HepG2 (cell line): ENCODE measurements at regions not wholly inside any gene's neighbourhood (a gene's known extent, or its start where the extent isn't known, plus 50 kb on each side); places are given as distances from the start of the nearest gene placed in this dataset.

Experiments
- CREBL2 ChIP-seq: sonication (generic); formaldehyde crosslinking; IDR thresholded peaks from 2 replicates; pipeline ENCODE4 v1.8.1; 2023; ENCODE audit warnings: missing genetic modification reagents, mild to moderate bottlenecking, borderline replicate concordance
- EED ChIP-seq: sonication (generic); formaldehyde crosslinking; IDR thresholded peaks from 2 replicates; pipeline ENCODE4 v1.5.0; 2020; ENCODE audit warnings: mild to moderate bottlenecking, missing genetic modification reagents
- PHB2 ChIP-seq: fragments of 450-650 bp; IDR thresholded peaks from 2 replicates; pipeline ENCODE4 v1.6.1; 2018; ENCODE audit not compliant: partially characterized antibody
- PREB ChIP-seq: sonication (generic); formaldehyde crosslinking; IDR thresholded peaks from 2 replicates; pipeline ENCODE4 v1.4.0; 2020; ENCODE audit warnings: missing genetic modification reagents
- RBM22 ChIP-seq: fragments of 200-400 bp; formaldehyde crosslinking; optimal IDR thresholded peaks from 2 replicates; pipeline ENCODE3; 2017; ENCODE audit warnings: mild to moderate bottlenecking, low read length, moderate library complexity
- RERE ChIP-seq: IDR thresholded peaks from 2 replicates; pipeline ENCODE4 v1.6.1; 2016; ENCODE audit warnings: low read depth, missing genetic modification reagents, missing compliant biosample characterization
- RXRA ChIP-seq: sonication (generic); formaldehyde crosslinking; IDR thresholded peaks from 2 replicates; pipeline ENCODE4 v1.5.1; 2020; ENCODE audit warnings: missing genetic modification reagents
- SALL1 ChIP-seq: sonication (generic); formaldehyde crosslinking; IDR thresholded peaks from 2 replicates; pipeline ENCODE4 v1.8.0; 2022; ENCODE audit warnings: mild to moderate bottlenecking, missing genetic modification reagents
- SRY ChIP-seq: sonication (generic); formaldehyde crosslinking; IDR thresholded peaks from 2 replicates; pipeline ENCODE4 v1.8.0; 2022; ENCODE audit warnings: mild to moderate bottlenecking, missing genetic modification reagents
- TAF15 ChIP-seq: fragments of 200-400 bp; formaldehyde crosslinking; IDR thresholded peaks from one replicate; pipeline ENCODE4 v1.6.1; 2018; ENCODE audit warnings: mild to moderate bottlenecking, low read depth, low read length; ENCODE audit not compliant: poor library complexity, severe bottlenecking
- TBX2 ChIP-seq: sonication (generic); formaldehyde crosslinking; IDR thresholded peaks from 2 replicates; pipeline ENCODE4 v1.5.0; 2020; ENCODE audit warnings: missing genetic modification reagents, mild to moderate bottlenecking, borderline replicate concordance
- ZNF138 ChIP-seq: sonication (generic); formaldehyde crosslinking; IDR thresholded peaks from 2 replicates; pipeline ENCODE4 v1.5.0; 2020; ENCODE audit warnings: mild to moderate bottlenecking, low read depth, missing genetic modification reagents
- ZNF431 ChIP-seq: sonication (generic); formaldehyde crosslinking; IDR thresholded peaks from 2 replicates; pipeline ENCODE4 v1.9.0; 2022; ENCODE audit warnings: missing genetic modification reagents, low read depth, mild to moderate bottlenecking, borderline replicate concordance
- ZNF468 ChIP-seq: sonication (generic); formaldehyde crosslinking; IDR thresholded peaks from 2 replicates; pipeline ENCODE4 v1.8.0; 2022; ENCODE audit warnings: mild to moderate bottlenecking, moderate library complexity, missing genetic modification reagents
- ZNF558 ChIP-seq: sonication (generic); formaldehyde crosslinking; IDR thresholded peaks from 2 replicates; pipeline ENCODE4 v1.9.0; 2022; ENCODE audit warnings: mild to moderate bottlenecking, missing genetic modification reagents, borderline replicate concordance
- ZNF75D ChIP-seq: sonication (generic); formaldehyde crosslinking; IDR thresholded peaks from 2 replicates; pipeline ENCODE4 v1.8.1; 2023; ENCODE audit warnings: missing genetic modification reagents, mild to moderate bottlenecking, borderline replicate concordance
- TF ChIP-seq, protein P1 (sequence below): sonication (generic); formaldehyde crosslinking; conservative IDR thresholded peaks from 2 replicates; pipeline ENCODE4 v1.4.0; 2020; ENCODE audit warnings: missing genetic modification reagents
- TF ChIP-seq, protein P2 (sequence below): IDR thresholded peaks from 2 replicates; pipeline ENCODE4 v1.6.1; 2016; ENCODE audit warnings: low read depth, borderline replicate concordance
- TF ChIP-seq, protein P3 (sequence below): sonication (generic); formaldehyde crosslinking; IDR thresholded peaks from 2 replicates; pipeline ENCODE4 v1.8.0; 2022; ENCODE audit warnings: mild to moderate bottlenecking, missing genetic modification reagents, moderate library complexity

DNA sequence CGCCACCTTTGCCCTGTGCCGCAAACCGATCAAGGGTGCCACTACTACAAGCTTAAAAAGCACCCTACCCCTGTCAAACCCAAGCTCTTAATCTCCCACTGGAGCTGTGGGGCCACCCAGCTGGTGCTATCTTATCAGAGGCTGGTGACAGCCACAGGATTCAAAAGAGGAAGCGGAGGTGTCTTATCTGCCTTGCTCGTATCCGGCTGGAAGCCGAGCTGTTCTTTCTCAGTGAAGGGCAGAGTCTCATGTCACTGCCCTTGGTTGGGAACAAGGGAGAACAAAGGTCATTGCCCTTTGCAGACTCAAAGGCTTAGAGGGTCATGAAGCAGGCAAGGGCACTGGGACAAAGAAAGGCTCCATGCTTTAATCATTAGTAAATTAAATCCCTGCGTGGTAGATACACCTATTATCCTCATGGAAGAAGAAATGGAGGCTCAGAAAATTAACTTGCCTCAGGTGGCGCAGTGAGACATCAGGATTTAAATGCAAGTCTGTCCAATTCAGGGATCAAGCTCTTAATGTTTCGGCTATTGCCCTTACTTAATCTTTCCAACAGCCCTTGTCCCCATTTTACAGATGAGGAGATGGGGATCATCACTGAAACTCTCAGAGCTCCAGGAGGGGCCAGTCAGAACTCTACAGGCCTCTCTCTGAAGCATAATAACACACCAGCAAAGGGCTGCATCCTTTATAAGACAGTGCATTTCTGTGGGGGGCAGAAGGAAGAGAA is 360.0 kb upstream of the PROK2 start (continued):
- no peak for TF ChIP-seq PREB (CRISPR knock-in tag)
- 0 out of 2 replicates have a peak, but pooled peaks have one; percentile 23 for TF ChIP-seq SRY (CRISPR knock-in tag)
- TF ChIP-seq EED, result no peak
- no peak; the same call in 1 of the 2 replicates for TF ChIP-seq ZNF431 (CRISPR knock-in tag)
- peak; percentile 88; the same call in 1 of the 2 replicates for TF ChIP-seq TBX2 (CRISPR knock-in tag)
- TF ChIP-seq RXRA (CRISPR knock-in tag), result peak; percentile 89
- no peak for TF ChIP-seq ZNF558 (CRISPR knock-in tag)
- TF ChIP-seq RBM22, result no peak
- TF ChIP-seq, protein P1, sequence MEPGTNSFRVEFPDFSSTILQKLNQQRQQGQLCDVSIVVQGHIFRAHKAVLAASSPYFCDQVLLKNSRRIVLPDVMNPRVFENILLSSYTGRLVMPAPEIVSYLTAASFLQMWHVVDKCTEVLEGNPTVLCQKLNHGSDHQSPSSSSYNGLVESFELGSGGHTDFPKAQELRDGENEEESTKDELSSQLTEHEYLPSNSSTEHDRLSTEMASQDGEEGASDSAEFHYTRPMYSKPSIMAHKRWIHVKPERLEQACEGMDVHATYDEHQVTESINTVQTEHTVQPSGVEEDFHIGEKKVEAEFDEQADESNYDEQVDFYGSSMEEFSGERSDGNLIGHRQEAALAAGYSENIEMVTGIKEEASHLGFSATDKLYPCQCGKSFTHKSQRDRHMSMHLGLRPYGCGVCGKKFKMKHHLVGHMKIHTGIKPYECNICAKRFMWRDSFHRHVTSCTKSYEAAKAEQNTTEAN (CRISPR knock-in tag), result no peak
- TF ChIP-seq PHB2, result no peak
- TF ChIP-seq RERE (CRISPR knock-in tag), result no peak
- TF ChIP-seq ZNF138 (CRISPR knock-in tag), result no peak
- TF ChIP-seq ZNF468 (CRISPR knock-in tag), result no peak
- TF ChIP-seq, protein P2, sequence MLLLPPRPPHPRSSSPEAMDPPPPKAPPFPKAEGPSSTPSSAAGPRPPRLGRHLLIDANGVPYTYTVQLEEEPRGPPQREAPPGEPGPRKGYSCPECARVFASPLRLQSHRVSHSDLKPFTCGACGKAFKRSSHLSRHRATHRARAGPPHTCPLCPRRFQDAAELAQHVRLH (CRISPR knock-in tag), result no peak
- TF ChIP-seq CREBL2 (CRISPR knock-in tag), result no peak
- TF ChIP-seq, protein P3, sequence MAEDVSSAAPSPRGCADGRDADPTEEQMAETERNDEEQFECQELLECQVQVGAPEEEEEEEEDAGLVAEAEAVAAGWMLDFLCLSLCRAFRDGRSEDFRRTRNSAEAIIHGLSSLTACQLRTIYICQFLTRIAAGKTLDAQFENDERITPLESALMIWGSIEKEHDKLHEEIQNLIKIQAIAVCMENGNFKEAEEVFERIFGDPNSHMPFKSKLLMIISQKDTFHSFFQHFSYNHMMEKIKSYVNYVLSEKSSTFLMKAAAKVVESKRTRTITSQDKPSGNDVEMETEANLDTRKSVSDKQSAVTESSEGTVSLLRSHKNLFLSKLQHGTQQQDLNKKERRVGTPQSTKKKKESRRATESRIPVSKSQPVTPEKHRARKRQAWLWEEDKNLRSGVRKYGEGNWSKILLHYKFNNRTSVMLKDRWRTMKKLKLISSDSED, result no peak
- TF ChIP-seq ZNF75D, result no peak
- no peak for TF ChIP-seq TAF15
- TF ChIP-seq SALL1, result peak; percentile 89
